PC-3 (cell line): ENCODE measurements at regions not wholly inside any gene's neighbourhood (a gene's known extent, or its start where the extent isn't known, plus 50 kb on each side); places are given as distances from the start of the nearest gene placed in this dataset.

ENCODE experiments used
- EZH2 ChIP-seq: fragments of 300-600 bp; sonication (generic); IDR thresholded peaks from one replicate; pipeline ENCODE4 v1.6.1; 2017; ENCODE audit warnings: antibody characterized with exemption, mild to moderate bottlenecking, low read length; ENCODE audit not compliant: unreplicated experiment
- EZH2phosphoT487 ChIP-seq: fragments of 300-600 bp; sonication (generic); IDR thresholded peaks from 2 replicates; pipeline ENCODE4 v1.6.1; 2018; ENCODE audit warnings: mild to moderate bottlenecking, antibody characterized with exemption, low read length, borderline replicate concordance
- TF ChIP-seq, protein P1 (sequence below): fragments of 300-600 bp; sonication (generic); conservative IDR thresholded peaks from 2 replicates; pipeline ENCODE4 v1.5.1; 2017; ENCODE audit warnings: antibody characterized with exemption, low read depth, mild to moderate bottlenecking, low read length

DNA sequence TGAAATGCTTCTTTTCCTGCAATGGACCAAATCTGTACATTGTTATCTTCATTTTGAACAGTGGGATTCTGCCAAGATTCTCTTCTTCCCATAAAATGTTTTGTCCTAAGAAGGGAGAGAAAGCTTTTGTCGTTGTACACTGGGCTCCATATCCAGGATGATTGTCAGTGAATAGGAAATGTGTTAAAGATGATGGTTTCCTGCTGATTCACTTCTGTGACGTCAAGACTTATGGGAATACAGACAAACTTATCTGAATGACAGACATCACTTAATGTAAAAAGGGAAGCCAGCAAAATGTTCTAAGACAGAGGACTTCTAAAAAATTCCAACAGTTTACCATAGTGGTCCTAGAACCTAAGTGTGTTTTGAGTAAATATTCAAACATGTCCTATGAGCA lies 53.7 kb upstream of the HPF1 start:
- TF ChIP-seq, protein P1, sequence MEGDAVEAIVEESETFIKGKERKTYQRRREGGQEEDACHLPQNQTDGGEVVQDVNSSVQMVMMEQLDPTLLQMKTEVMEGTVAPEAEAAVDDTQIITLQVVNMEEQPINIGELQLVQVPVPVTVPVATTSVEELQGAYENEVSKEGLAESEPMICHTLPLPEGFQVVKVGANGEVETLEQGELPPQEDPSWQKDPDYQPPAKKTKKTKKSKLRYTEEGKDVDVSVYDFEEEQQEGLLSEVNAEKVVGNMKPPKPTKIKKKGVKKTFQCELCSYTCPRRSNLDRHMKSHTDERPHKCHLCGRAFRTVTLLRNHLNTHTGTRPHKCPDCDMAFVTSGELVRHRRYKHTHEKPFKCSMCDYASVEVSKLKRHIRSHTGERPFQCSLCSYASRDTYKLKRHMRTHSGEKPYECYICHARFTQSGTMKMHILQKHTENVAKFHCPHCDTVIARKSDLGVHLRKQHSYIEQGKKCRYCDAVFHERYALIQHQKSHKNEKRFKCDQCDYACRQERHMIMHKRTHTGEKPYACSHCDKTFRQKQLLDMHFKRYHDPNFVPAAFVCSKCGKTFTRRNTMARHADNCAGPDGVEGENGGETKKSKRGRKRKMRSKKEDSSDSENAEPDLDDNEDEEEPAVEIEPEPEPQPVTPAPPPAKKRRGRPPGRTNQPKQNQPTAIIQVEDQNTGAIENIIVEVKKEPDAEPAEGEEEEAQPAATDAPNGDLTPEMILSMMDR: no peak
- TF ChIP-seq EZH2 (no peak), EZH2phosphoT487 (no peak)
